ENCODE measurements at regions not wholly inside any gene's neighbourhood (a gene's known extent, or its start where the extent isn't known, plus 50 kb on each side); places are given as distances from the start of the nearest gene placed in this dataset.

- TF ChIP-seq, protein P1, sequence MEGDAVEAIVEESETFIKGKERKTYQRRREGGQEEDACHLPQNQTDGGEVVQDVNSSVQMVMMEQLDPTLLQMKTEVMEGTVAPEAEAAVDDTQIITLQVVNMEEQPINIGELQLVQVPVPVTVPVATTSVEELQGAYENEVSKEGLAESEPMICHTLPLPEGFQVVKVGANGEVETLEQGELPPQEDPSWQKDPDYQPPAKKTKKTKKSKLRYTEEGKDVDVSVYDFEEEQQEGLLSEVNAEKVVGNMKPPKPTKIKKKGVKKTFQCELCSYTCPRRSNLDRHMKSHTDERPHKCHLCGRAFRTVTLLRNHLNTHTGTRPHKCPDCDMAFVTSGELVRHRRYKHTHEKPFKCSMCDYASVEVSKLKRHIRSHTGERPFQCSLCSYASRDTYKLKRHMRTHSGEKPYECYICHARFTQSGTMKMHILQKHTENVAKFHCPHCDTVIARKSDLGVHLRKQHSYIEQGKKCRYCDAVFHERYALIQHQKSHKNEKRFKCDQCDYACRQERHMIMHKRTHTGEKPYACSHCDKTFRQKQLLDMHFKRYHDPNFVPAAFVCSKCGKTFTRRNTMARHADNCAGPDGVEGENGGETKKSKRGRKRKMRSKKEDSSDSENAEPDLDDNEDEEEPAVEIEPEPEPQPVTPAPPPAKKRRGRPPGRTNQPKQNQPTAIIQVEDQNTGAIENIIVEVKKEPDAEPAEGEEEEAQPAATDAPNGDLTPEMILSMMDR (IDR thresholded peaks at IDR 0.05; ENCODE audit: insufficient read depth, low read depth, low read length) = no peak
- TF ChIP-seq EZH2 (IDR thresholded peaks at IDR 0.05; ENCODE audit: insufficient read depth, low read length) = no peak
Measured at GRCh38 chr3:94619643-94620042, 556.8 kb downstream of the NSUN3 start.

All from astrocyte (in vitro differentiated cells and primary cell).